Kidney epithelial cell (primary cell): ENCODE measurements at regions not wholly inside any gene's neighbourhood (a gene's known extent, or its start where the extent isn't known, plus 50 kb on each side); places are given as distances from the start of the nearest gene placed in this dataset.

Source experiments
- DNase-seq: peaks from one replicate; pipeline ENCODE4 v3.0.0-alpha.2; 2010; ENCODE audit warnings: low read depth
- H3K27me3 ChIP-seq: 2 replicates; pipeline ENCODE4 v1.6.0; 2011; ENCODE audit warnings: low read length; ENCODE audit not compliant: control insufficient read depth, insufficient read depth
- H3K36me3 ChIP-seq: 2 replicates; pipeline ENCODE4 v1.5.1; 2011; ENCODE audit warnings: low read length; ENCODE audit not compliant: control insufficient read depth, insufficient read depth
- H3K4me3 ChIP-seq: 2 replicates; pipeline ENCODE4 v1.5.1; 2011; ENCODE audit warnings: low read depth, mild to moderate bottlenecking, control low read depth, low read length
- CTCF ChIP-seq: IDR thresholded peaks from 2 replicates; pipeline ENCODE4 v1.5.1; 2011; ENCODE audit warnings: mild to moderate bottlenecking, moderate library complexity, low read length, control low read depth, inconsistent platforms; ENCODE audit not compliant: insufficient read depth, poor library complexity, severe bottlenecking

GRCh38 chr12:64992641-64993040, 128.5 kb downstream of the WIF1 start:
- TF ChIP-seq CTCF, result no peak

GRCh38 chr12:64993461-64993860, 127.6 kb downstream of the WIF1 start:
- no peak overlapping the region for H3K4me3 ChIP-seq
- no peaks in the 10 kb centered on the region for H3K27me3 ChIP-seq
- H3K36me3 ChIP-seq, result no peaks in the 10 kb centered on the region
- no peak for DNase-seq
- TF ChIP-seq CTCF, result no peak

More at GRCh38 chr12:64992641-64993040, 128.5 kb downstream of the WIF1 start:
- Histone ChIP-seq H3K27me3 (no peaks in the 10 kb centered on the region), H3K36me3 (no peaks in the 10 kb centered on the region), H3K4me3 (no peak overlapping the region)
- no peak for DNase-seq

- Histone ChIP-seq H3K36me3 (no peaks in the 10 kb centered on the region), H3K27me3 (no peaks in the 10 kb centered on the region), H3K4me3 (no peak overlapping the region)
- TF ChIP-seq CTCF, result no peak
- DNase-seq, result no peak
Observed at GRCh38 chr12:64995816-64996215, 125.3 kb downstream of the WIF1 start.

- TF ChIP-seq CTCF, result no peak
- DNase-seq, result no peak
- no peak overlapping the region for H3K4me3 ChIP-seq
- H3K36me3 ChIP-seq, result no peaks in the 10 kb centered on the region
- H3K27me3 ChIP-seq, result no peaks in the 10 kb centered on the region
Observed at GRCh38 chr12:64997858-64998257, 123.2 kb downstream of the WIF1 start.

GRCh38 chr12:64998371-64999147, 122.5 kb downstream of the WIF1 start:
- H3K4me3 ChIP-seq, result no peak overlapping the region
- H3K36me3 ChIP-seq, result no peaks in the 10 kb centered on the region
- no peak for TF ChIP-seq CTCF
- peak; percentile 19 for DNase-seq
- H3K27me3 ChIP-seq, result no peaks in the 10 kb centered on the region

GRCh38 chr12:64999148-64999425, 122.0 kb downstream of the WIF1 start:
- no peak overlapping the region for H3K4me3 ChIP-seq
- DNase-seq, result no peak
- H3K27me3 ChIP-seq, result no peaks in the 10 kb centered on the region
- H3K36me3 ChIP-seq, result no peaks in the 10 kb centered on the region
- no peak for TF ChIP-seq CTCF
